Psoas muscle (tissue), 7 donors: ENCODE measurements at regions not wholly inside any gene's neighbourhood (a gene's known extent, or its start where the extent isn't known, plus 50 kb on each side); places are given as distances from the start of the nearest gene placed in this dataset.

Experiments
- ATAC-seq, 4 donors: fragments of 200-7000 bp; cut with Tn5 transposase; one replicate each; pipeline ENCODE4 v1.9.1; 2020; ENCODE audit warnings: moderate library complexity in 3 of 4, mild to moderate bottlenecking in 2 of 4
- DNase-seq, 2 donors: peaks; one replicate each; pipeline ENCODE4 v3.0.0-alpha.2; 2020
- H3K27ac ChIP-seq: fragments of 200-600 bp; one replicate; pipeline ENCODE4 v1.8.0; 2022
- H3K27me3 ChIP-seq, 3 donors: fragments of 200-600 bp in 1 of 3; one replicate each; pipeline versions ENCODE4 v1.6.1 to v1.8.0; 2013 to 2022; ENCODE audit warnings: low read length in 2 of 3, mild to moderate bottlenecking in 2 of 3, moderate library complexity in 1 of 3; ENCODE audit not compliant: insufficient read depth in 3 of 3
- H3K36me3 ChIP-seq, 2 donors: fragments of 200-600 bp in 1 of 2; one replicate each; pipeline versions ENCODE4 v1.6.1 to v1.8.0; 2013 to 2022; ENCODE audit warnings: low read depth in 1 of 2, mild to moderate bottlenecking in 1 of 2, moderate library complexity in 1 of 2; ENCODE audit not compliant: insufficient read depth in 1 of 2
- H3K4me1 ChIP-seq: fragments of 200-600 bp; one replicate; pipeline ENCODE4 v1.8.0; 2022
- H3K4me3 ChIP-seq: fragments of 200-600 bp; one replicate; pipeline ENCODE4 v1.8.0; 2022; ENCODE audit warnings: mild to moderate bottlenecking
- H3K9me3 ChIP-seq: fragments of 200-600 bp; one replicate; pipeline ENCODE4 v1.8.0; 2022
- CTCF ChIP-seq: fragments of 200-600 bp; IDR thresholded peaks from one replicate; pipeline ENCODE4 v1.8.0; 2022; ENCODE audit warnings: antibody characterized with exemption
- WGBS, 3 donors: extraction: QIAGEN DNeasy Blood & Tissue Kit; methylation state at CpG; one replicate each; pipeline versions ENCODE4 v1.1.6 to v1.1.7; 2013; 5-methylcytosine and 5-hydroxymethylcytosine counted together
- intact Hi-C, 2 donors: fragments of 100-400 bp; cut with DNase I; formaldehyde crosslinking; loops; one replicate each; pipeline versions ENCODE4 v1.11.0 to v1.14.2; 2022
- donor health status: healthy with polysubstance abuse.
- donor health status: DM: no; HTN: no; CAD: no; lungs with moderate emphysema.
- donor health status: Bipolar disorder and iron deficiency.
- donor health status: healthy.
- donor health status: DM: yes; HTN: yes; CAD: no.
- donor health status: DM: no; HTN: no; CAD: no.
- donor health status: DM: yes; HTN: yes; CAD: no.

GRCh38 chr13:97171136-97171535 is 51.0 kb upstream of the MBNL2 start:
- no peak for TF ChIP-seq CTCF
- WGBS, 3 donors, result 91 to 97% (median 93%) methylated on average over 2 of the region's 2 CpGs
- Histone ChIP-seq H3K9me3 (peaks cover 3% of the 10 kb centered on the region), H3K36me3 (no peaks in the 10 kb centered on the region), H3K4me3 (no peak overlapping the region), H3K4me1 (no peaks in the 10 kb centered on the region), H3K27me3 (no peaks in the 10 kb centered on the region), H3K27ac (no peak overlapping the region)
- DNase-seq (no peak), ATAC-seq (no peak)
- intact Hi-C loops, result no loop called here
